Hepatocyte (in vitro differentiated cells): ENCODE measurements at regions not wholly inside any gene's neighbourhood (a gene's known extent, or its start where the extent isn't known, plus 50 kb on each side); places are given as distances from the start of the nearest gene placed in this dataset.

ENCODE experiments used
- EZH2 ChIP-seq: fragments of 200-600 bp; sonication (generic); IDR thresholded peaks from 2 replicates; pipeline ENCODE4 v1.6.1; 2016; ENCODE audit warnings: antibody characterized with exemption, mild to moderate bottlenecking, borderline replicate concordance
- TF ChIP-seq, protein P1 (sequence below): fragments of 200-600 bp; sonication (generic); IDR thresholded peaks from 2 replicates; pipeline ENCODE4 v1.5.1; 2016; ENCODE audit warnings: antibody characterized with exemption, mild to moderate bottlenecking; ENCODE audit not compliant: poor library complexity

DNA sequence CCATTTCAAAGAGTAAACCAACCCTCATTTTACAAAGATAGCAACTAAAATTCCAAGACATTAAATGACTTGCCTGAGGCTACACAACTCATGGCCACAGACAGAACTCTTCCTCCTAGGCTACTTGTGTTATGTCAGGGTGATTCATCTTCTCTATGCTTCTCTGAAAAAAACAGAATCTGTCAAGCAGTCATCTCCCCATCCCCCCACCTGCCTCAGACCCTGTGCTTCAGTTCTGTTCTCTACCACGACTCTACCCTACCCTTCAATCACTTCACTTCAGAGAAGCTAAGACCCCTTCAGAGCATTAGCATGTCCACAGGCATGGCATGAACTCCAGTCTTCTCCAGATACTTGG lies 277.7 kb upstream of the PTGER4 start:
- no peak for TF ChIP-seq EZH2
- TF ChIP-seq, protein P1, sequence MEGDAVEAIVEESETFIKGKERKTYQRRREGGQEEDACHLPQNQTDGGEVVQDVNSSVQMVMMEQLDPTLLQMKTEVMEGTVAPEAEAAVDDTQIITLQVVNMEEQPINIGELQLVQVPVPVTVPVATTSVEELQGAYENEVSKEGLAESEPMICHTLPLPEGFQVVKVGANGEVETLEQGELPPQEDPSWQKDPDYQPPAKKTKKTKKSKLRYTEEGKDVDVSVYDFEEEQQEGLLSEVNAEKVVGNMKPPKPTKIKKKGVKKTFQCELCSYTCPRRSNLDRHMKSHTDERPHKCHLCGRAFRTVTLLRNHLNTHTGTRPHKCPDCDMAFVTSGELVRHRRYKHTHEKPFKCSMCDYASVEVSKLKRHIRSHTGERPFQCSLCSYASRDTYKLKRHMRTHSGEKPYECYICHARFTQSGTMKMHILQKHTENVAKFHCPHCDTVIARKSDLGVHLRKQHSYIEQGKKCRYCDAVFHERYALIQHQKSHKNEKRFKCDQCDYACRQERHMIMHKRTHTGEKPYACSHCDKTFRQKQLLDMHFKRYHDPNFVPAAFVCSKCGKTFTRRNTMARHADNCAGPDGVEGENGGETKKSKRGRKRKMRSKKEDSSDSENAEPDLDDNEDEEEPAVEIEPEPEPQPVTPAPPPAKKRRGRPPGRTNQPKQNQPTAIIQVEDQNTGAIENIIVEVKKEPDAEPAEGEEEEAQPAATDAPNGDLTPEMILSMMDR, result no peak
